EH (cell line): ENCODE measurements at regions not wholly inside any gene's neighbourhood (a gene's known extent, or its start where the extent isn't known, plus 50 kb on each side); places are given as distances from the start of the nearest gene placed in this dataset.
"Not testable (repeated sequence)": the region's sequence is repeated elsewhere in the genome, so short reads cannot be mapped to it uniquely, and the experiment has no call there.

Source experiments
- DNase-seq: peaks from one replicate; pipeline ENCODE4 v3.0.0-alpha.2; 2015; ENCODE audit warnings: low read depth

DNA sequence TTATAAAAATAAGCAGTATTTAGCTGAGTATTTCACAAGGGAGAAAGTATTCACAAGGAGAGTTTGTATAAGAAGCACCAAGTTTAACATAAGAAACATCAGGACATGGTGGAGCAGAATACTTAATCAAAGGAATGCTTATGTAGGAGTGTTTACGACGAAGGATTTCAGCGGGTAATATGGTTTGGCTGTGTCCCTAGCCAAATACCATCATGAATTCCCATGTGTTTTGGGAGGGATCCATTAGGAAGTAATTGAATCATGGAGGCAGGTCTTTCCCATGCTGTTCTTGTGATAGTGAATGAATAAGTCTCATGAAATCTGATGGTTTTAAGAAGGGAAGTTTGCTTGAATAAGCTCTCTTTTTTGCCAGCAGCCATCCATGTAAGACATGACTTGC lies 1099.1 kb upstream of the ADGRB3 start:
- no peak for DNase-seq

GRCh38 chr6:67506352-67506751 lies 1128.7 kb upstream of the ADGRB3 start:
- no peak for DNase-seq

DNA sequence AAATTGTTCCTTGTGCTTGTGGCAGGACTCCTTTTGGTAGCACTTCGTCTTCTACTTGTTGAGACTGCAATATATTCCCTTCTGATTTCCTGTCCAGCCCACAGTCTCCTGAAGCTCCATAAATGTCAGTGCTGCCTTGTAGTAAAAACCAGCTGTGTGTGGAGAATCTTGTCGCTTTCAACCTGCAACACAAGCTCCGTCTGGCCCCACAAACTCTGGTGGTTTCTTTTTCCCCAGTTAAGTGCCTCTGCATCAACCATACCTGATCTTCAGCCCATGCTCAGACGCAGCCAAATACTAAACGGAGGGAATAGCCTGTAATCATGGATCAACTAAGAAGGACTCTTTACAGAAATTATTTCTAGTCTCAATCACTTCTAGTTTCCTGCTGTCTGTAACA lies 1133.3 kb upstream of the ADGRB3 start:
- DNase-seq: no peak

- no peak for DNase-seq
These were observed 1137.3 kb upstream of the ADGRB3 start for GRCh38 chr6:67497749-67498148.

DNA sequence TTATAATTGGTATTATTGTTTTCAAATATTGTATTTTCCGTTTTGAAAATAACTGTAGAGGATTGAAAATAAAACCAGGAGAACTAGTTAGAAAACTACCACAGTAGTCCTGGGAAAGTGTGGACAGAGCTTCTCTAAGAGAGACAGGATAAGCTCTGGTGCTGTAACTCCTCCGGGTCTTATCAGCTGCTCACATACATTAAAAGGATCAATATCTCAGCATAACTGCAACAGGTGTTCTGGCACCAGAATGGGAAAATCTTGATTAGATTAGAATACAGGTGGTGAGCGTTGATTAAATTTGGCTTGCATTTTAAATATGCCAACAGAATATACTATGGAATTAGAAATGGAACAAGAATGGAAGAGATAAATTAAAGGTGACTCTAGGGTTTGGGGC lies 1138.9 kb upstream of the ADGRB3 start:
- no peak for DNase-seq

DNA sequence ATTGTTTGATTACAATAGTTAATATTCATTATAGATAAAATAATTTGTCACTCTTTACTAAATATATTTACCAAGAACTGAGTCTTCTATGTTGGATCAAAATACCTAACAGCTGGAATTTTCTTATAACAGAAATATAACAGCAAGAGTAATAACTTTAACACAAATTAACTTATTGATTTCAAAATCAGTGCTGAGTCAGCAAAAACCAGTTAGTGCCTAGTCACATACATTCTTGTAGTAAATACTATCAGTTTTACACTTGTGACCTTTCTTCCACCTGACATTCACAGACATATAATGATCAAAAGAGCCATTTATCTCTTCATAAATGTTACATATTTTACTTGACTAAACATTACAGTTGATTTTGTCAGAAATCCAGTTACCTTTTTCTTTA lies 1141.4 kb upstream of the ADGRB3 start:
- no peak for DNase-seq

DNA sequence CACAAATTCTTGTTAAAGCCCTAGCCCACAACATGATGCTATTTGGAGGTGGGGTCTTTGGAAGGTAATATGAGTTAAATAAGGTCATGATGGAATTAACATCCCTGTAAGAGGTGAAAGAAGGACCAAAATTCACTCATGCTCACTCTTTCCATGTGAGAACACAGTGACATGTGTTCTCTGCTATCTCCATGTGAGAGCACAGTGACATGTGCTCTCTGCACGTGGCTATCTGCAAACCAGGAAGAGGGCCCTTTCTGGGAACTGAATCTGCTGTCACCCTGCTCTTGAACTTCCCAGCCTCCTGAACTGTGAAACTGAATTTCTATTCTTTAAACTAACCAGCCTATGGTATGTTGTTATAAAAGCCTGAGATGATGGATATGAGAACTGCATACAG lies 1159.4 kb upstream of the ADGRB3 start:
- no peak for DNase-seq

DNA sequence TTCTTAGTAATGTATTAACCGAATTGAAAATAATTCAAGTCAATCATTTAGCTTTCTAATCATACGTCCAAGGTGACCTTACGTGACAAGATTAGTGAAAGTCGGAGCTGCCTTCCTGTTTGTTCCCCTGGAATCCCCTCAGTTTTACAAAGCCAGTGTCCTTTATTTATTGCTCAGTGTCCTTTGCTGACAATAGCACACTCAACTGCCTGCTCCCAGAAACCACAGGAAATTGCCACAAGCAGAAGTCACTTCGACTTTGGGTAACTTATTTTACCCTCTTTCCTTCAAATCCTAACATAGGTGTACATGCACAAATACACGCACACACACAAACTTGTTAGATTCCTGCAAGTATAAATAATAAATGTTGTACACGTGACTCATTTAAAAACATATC lies 1167.7 kb upstream of the ADGRB3 start:
- no peak for DNase-seq

GRCh38 chr6:67462725-67463124 lies 1172.4 kb upstream of the ADGRB3 start:
- DNase-seq: not testable (repeated sequence)

GRCh38 chr6:67459556-67459955 lies 1175.5 kb upstream of the ADGRB3 start:
- DNase-seq: no peak

DNA sequence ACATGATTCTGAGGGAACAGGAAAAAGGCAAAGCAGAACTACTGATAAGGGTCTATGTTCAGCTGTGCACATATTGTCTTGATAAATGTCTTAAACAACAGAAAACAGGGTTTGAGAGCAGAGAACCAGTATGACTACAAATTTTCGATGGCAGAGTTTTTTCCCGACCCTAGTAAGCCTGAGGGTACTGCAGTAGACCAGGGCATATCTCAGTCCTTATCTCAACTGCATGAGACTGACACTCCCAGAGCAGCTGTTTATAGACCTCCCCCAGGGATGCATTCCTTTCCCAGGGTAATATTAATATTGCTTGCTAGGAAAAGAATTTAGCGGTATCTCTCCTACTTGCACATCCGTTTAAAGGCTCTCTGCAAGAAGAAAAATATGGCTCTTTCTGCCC lies 1176.8 kb upstream of the ADGRB3 start:
- DNase-seq: no peak

DNA sequence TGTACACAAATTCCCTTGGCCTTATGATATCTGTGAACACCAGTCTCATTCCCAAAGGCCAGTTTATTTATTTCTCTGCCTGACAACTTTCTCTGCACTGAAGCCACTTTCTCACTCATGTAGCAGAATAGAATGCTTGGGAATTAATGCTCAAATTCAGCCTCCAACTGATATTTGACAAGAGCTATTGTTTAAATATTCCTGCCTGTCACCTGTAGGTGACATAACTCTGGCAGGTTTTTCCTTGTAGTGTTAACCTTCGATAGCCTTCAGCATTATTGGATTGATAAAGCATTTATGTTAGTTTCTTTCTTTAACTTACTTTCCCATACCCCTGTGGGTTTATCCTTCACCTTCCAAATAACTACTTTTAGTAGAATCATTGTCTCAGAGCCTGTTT lies 1183.2 kb upstream of the ADGRB3 start:
- no peak for DNase-seq

DNA sequence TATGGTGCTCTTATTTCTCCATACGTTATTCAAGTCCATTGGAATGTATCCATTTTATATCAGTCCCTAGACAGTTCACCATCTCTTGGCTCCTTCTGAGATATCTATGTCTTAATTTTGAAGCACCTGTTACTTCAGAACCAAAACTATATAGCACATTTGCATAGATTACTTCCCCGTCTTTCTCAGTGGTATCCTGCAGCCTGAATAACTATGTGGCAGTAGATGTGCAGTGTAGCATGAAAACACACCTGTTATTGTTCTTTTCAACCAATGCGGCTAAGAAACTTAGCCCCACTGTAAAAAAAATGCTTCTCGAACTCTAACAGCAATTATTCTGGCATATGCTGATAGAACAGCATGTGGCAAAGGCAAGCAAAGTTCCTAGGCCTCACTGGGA lies 1184.4 kb upstream of the ADGRB3 start:
- DNase-seq: no peak

DNA sequence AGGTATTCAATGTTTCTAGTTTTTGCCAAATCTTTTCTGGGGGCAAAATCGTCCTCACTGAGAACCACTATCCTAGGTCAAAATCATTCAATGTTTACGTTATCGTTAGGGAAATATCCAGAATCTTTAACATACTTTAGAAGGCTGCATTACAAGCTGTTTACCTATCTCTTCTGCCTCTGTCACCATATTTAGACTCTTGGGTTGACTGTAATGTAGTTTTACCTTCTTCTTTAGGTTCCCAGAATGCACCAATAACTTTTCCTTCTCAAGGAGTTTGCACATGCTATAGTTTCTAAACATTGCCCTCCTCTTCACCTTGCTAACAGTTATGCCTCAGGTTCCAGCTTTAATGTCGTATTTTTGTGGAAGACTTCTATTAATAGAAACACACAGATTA lies 1185.5 kb upstream of the ADGRB3 start:
- no peak for DNase-seq

DNA sequence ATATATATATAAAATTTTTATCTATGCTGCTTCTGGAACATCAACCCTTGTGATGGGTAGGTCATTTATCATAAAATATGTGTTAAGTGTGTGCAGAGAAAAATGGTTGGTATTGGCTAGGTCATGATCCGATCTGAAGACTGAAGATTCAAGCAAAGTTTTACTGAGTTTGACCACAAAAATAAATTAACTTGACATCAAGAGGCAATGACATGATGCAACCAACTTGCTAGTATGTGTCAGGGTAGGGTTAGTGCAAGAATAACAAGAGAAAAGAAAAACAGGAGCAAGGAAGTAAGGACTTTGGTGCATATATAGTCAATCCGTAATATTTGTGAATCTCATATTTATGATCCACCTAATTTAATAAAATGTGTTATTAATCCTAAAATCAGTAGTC lies 1202.0 kb upstream of the ADGRB3 start:
- DNase-seq: no peak

DNA sequence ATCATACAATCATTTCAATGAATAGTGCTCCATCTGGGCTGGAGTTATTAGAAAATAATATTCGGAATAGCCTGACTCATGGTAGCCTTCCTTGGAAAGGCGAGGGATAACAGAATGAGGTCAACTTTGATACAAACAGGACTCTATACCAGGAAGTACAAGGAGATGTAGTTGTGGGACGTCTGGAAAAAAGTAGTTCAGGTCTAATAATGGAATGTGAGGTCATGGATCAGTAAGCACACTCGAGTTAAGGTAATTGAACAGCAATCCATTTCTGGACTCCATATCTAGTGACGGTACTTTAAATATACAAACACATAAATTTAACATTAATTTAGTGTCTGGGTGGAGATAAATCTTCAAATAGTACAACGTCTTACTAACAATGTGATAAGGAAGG lies 1204.0 kb upstream of the ADGRB3 start:
- no peak for DNase-seq

DNA sequence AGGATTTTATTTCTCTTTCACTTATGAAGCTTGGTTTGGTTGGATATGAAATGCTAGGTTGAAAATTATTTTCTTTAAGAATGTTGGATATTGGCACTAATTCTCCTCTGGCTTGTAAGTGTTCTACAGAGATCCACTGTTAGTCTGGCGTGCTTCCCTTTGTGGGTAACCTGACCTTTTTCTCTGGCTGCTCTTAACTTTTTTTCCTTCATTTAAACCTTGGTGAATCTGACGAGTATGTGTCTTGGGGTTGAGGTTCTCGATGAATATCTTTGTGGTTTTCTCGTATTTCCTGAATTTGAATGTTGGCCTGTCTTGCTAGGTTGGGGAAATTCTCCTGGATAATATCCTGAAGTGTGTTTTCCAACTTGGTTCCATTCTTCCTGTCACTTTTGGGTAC lies 1208.4 kb upstream of the ADGRB3 start:
- DNase-seq: not testable (repeated sequence)

DNA sequence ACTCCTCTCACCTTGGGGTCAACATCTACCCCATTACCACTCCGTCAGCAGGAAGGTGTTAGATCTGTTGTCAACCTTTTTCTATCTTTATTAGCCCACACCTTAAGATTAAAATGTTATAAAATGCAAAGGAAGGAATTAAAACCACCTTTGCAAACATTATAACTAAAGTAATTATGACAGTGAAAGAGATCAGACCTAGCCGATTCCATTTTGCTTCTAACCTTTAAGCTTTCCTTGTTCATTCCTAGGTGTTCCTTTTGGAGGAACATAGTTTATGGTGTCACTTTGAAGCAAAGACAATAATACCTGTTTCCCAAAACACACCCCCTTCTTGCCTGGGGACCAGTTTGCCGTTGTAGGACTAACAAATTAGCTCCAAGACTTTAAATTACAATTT lies 1223.0 kb upstream of the ADGRB3 start:
- DNase-seq: no peak

DNA sequence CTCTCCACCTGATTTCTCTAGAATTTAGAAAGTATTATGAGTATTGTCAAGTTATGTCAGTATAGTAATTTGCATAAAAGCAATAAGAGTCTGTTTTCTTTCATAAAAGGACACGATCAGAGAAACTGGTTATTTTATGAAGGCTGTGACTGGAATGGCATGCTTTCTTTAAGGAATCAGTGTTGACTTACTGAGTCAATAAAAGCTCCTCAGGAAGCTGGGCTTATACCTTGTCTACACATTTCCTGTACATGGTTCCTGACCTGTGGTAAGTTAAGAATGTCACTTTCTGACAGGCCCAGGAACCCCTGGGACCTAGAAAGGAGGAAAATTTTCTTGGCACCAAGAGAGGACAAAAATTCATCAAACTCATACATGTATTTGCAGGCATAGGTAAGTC lies 1224.0 kb upstream of the ADGRB3 start:
- no peak for DNase-seq

GRCh38 chr6:67394254-67394653 lies 1240.8 kb upstream of the ADGRB3 start:
- no peak for DNase-seq

DNA sequence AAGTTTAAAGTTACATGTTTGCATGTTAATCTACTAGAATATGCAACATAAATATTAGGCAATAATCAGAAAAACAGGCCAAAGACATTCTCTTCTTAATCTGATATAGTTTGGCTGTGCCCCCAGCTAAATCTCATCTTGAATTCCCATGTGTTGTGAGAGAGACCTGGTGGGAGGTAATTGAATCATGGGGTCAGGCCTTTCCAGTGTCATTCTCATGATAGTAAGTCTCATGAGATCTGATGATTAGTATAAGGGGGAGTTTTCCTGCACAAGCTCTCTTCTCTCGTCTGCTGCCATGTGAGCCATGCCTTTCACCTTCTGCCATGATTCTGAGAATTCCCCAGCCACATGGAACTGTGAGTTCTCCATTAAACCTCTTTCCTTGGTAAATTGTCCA lies 1241.7 kb upstream of the ADGRB3 start:
- no peak for DNase-seq

DNA sequence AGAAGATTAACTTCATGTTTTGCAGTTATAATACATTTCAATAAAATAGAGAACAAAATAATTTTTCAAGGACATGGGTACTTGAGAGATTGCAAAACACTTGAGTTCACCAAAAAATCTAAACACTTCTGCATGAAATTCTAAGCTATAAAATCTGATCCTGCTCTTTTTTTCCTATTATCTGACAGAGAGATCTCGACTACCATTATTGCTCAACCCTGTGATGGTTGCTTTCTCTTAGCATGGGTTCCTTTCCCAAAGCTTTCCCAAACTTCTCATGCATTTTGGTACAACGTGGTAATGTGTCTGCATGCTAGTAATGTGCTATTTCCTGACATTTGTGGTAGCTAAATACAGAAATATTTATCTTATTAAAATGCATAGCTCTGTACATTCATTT lies 1243.1 kb upstream of the ADGRB3 start:
- no peak for DNase-seq

GRCh38 chr6:67369679-67370078 lies 1265.4 kb upstream of the ADGRB3 start:
- DNase-seq: no peak

DNA sequence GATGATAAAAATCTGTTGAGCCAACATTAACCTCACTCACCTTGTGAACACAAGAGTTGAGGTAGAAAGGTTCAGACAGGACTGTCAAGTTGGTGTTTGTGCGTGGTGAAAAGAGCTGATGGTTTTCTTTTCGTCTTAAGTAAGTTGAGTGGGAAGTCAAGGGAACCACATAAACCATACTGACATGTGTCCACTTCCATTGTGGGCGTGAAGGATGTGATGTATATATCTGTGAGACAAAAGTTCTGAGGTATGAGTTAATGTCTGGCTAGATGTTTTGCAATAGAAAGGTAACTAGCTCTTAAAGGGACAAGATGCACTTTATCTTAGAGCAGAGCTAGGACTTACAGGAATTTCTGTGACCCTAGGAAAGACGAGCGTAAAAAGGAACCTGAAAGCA lies 1272.1 kb upstream of the ADGRB3 start:
- DNase-seq: no peak

GRCh38 chr6:67361264-67361663 lies 1273.8 kb upstream of the ADGRB3 start:
- DNase-seq: no peak
